Stimulated activated CD4-positive, alpha-beta T cell treated with anti-CD3 and anti-CD28 coated beads, Interleukin-12 subunit alpha, Interleukin-12 subunit beta, amount 100 ng/mL, for 24 hours (primary cell): ENCODE measurements at regions not wholly inside any gene's neighbourhood (a gene's known extent, or its start where the extent isn't known, plus 50 kb on each side); places are given as distances from the start of the nearest gene placed in this dataset.

ENCODE experiments used
- DNase-seq, 2 experiments: peaks; one replicate each; pipeline ENCODE4 v3.0.0-alpha.2; 2020; ENCODE audit warnings: low read depth in 2 of 2

DNA sequence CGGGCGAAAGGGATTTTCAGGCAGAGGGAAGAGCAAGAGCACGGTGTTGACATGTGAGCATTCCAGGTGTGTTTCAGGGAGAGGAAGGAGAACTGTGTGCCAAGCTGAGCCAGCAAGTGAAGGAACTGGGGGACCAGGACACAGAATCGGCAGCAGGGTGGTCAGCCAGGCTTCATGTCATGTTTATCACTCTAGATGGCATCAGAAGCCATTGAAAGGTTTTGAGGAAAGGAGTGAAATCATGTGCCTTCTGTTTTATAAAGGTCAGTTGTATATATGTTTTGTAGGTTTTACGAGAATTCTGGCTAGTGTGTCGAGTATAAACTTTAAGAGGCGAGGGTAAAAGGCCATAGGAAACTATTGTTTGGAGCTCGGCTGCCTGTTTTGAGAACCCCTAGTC is 682.3 kb downstream of the TRIML1 start:
- DNase-seq, result no peak

DNA sequence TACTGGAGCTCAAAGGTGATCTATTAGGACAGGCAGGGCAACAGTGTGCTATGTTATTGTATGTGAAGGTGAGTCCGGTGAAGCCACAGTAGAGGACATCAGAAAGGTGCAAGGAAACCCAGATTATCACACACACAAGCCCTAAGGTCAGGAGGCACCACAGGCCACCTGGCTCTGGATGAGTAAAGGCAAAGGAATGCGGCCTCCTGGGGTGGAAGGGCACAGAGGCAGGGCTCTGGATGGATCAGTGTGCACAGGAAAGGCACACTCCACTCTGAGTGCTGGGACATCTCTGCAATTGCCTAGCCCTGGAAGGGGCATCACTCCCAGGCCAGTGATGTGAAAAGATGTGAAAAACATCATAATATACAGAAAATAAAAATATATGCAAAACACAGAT is 683.5 kb downstream of the TRIML1 start:
- DNase-seq, result no peak

DNA sequence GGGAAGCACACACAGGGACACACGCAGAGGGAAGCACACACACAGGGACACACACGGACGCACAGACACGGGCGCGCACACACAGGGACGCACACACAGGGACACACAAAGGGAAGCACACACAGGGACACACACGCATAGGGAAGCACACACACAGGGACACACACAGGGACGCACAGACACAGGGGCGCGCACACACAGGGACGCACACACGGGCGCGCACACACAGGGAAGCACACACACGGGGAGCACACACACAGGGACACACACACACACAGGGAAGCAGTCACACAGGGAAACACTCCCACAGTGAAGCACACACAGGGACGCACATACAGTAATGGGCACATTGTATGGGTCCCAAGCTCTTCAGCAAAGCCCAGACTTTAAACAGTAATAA is 685.3 kb downstream of the TRIML1 start:
- no peak for DNase-seq

DNA sequence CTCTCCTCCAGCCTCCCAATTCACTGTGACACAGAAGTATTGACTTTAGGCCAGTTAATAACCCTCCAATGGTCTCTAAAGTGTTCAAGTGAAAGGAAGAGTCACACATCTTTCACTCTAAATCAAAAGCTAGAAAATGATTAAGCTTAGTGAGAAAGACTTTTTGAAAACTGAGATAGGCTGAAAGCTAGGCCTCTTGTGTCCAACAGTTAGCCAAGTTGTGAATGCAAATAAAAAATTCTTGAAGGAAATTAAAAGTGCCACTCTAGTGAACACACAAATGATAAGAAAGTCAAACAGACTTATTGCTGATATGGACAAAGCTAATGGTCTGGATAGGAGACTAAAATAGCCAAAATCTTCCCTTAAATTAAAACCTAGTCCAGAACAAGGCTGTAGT is 687.2 kb downstream of the TRIML1 start:
- DNase-seq, result no peak

DNA sequence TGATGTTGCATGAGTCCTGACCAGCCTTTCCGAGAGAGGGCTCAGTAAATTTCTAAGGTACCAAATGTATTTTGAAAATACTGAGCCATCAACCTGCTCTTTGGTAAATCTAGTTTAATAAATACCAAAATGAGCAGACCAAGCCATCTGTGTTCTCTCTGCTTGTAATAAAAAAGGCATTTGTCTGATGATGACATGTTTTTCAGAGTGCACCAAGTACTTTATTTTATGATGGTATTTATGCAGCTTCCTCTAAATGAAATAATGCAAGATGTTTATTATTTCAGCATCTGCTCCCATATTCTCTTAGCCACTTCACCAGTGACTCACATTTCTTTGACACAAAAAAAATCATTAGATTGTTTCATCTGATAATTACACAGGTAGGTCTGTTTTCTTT is 700.5 kb downstream of the TRIML1 start:
- DNase-seq, result no peak

DNA sequence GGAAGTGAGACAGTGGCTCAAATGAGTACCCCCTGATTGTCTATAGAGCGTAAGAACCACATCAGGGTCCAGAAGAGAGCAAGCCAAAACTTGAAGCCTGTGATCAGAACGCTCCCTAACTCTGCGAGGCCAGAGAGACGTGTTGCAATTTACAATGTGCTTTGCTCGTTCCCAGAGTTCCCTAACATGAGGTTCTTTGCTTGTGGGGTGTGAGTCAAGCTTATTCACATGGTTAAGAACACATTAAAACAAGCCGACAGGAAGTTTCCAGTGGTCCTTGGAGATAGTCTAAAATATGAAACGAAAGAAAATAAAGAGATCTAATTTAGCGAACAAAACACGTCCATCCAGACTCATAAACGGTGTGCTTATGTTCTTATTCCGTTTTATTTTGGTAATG is 702.3 kb downstream of the TRIML1 start:
- DNase-seq, result no peak

DNA sequence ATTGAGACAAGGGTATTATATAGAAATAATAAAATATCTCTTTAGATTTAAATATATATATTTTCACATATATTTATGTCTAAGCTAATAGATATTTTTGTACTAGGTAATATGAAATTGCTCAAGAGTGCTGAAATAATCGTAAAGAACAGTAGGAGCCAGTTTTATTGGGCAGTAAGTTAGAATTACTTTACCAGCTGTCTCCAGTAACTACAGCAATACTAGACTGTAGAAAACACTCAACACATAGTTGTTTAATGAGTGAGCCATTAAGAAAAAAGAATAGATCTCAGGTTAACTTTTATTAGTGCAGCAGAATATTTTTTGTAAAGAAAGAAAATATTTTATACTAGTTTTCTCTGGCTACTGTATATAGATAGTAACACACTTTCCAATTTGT is 715.2 kb downstream of the TRIML1 start:
- DNase-seq, result no peak

DNA sequence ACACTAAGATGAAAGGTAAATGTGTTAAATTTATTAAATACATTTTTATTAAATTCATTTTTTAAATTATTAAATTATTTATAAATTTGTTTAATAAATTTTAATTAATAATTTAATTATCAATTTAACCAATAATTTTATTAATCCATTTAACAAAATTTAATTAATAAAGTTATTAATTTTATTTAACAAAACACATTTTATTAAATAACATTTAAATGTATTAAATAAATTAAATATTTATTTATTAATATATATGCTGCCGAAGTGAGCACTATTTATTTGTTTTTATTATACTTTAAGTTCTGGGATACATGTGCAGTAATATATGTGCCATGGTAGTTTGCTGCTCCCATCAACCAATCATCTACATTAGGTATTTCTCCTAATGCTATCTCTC is 719.5 kb downstream of the TRIML1 start:
- no peak for DNase-seq

DNA sequence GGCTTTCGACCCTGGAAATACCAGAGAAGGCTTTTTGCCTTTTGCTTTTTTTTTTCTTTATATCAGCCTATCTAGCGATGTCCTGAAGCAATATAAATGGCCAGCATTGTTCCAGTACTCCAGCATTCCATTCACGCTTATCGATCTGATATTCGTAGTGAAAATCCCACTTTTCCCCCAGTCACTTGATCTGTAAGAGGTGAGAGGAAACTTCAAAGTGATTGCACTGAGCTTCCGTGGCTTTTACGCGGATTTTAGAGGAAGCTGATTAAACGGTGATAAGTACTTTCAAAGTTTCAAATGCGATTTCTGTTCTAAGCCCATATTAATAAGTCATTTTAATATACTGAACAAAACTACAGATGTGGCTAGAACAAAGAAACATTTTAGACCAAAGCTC is 725.5 kb downstream of the TRIML1 start:
- no peak for DNase-seq

DNA sequence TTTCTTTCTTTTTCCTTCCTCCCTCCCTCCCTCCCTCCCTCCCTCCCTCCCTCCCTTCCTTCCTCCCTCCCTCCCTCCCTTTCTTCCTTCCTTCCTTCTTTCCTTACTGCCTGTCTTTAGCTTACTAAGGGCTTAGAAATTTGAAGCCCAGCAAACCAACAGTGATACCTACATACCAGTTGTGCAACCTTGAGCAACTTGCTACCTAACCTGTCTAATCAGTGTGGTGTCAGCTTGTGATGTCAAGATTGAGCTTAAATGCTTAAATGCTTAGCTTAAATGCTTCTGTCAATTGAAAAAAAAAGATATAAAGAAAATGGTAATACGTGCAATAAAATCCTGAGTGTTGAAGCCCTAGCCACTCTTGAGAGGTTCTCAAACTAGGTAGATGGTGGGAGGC is 728.6 kb downstream of the TRIML1 start:
- DNase-seq, result no peak

DNA sequence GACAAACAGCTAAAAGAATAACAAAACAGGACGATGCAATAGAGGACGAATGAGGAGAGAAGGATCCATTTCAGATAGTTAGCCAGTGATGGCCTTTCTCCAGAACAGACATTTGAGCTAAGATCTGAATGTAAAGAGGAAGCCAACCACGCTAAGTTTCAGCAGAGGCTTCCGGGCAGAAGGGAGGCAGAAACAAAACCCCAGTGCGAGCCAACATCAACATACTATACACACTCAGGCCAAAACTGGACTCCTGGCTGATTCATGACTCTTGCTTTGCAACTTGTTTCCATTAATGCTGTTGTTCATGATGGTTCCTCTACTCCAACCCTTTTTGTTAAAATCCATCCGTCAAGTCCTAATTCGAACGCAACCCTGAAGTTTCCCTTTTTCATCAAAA is 730.3 kb downstream of the TRIML1 start:
- no peak for DNase-seq

DNA sequence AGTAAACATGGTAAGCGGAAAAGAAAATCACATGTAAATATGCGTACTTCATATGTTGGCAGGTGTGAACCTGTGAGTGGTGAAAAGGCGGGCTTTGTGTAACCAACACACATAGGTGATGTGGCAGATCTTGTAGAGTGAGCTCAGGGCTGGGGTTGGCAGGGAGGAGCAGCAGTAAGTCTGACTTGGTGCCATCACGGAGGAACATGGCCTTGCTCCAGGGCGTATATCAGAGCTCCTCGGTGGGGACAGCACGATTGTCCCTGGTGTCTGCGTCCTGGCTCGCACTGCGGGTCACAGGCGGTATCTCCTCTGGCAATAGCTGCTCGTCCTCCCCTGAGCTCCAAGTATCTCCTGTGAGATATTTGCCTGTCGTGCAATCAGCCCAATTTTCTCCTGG is 733.6 kb downstream of the TRIML1 start:
- no peak for DNase-seq

DNA sequence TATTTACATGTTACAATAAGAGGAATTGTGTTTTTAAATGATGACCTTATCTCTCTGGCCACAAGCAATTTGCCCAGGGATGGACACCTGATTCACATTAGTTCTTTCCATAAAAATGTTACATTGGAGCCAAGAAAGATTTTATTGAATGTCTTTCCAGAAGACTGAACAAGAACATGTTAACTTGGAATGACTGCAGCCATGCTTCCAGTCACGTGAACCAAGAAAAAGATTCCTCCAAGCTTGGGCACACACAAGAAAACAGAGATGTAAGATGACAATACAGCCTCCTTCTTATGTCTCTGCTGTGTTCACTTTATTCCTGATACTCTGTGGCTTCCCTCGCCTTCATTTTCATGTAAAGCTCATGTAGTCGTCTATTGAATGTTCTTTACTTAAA is 737.6 kb downstream of the TRIML1 start:
- no peak for DNase-seq

DNA sequence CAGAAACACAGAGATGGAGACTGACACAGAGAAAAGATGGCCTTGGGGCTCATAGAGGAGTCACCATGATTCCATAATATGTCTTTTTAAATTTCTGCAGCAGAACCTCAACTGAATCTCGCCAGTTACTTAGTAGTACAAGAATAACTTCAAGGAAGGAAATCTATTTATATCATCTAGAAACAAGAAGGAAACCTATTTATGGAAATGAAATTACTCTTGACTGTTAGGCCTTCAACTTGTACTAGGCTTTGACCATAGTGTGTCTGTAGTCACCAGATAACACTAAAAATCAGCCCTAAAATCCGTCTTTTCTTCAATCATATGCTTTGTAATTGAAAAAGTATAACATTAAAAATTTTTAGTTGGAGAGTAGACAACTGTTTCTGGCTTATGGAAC is 740.4 kb downstream of the TRIML1 start:
- DNase-seq, result no peak

DNA sequence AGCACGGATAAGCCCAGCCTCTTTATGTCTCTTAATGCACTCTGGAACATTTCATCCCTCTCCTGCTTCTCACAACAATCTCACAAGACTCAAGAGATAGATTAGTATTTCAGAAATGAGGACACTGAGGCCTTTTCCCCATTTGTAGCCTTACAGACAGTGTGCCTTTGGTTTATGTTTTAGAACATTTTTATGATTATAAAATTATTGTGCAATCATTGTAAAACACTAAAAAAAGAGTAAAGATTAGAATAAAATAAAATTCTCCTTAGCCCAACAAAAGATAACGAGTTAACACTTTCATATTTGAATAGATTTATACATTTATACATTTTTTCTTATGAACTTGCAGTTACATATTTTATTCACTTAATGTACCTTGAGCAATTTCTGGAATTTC is 748.7 kb downstream of the TRIML1 start:
- no peak for DNase-seq

DNA sequence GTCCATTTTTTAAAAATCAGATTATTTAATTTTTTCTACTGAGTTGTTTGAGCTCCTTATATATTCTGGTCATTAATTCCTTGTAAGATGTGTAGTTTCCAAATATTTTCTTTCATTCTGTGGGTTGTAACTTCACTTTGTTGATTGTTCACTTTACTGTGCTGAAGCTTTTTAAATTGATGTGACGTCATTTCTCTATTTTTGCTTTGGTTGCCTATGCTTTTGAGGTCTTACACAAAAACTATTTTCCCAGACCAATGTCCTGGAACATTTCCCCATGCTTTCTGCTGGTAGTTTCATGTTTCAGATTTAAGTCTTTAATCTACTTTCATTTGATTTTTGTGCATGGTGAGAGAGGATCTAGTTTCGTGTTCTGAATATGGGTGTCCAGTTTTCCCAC is 753.6 kb downstream of the TRIML1 start:
- no peak for DNase-seq

DNA sequence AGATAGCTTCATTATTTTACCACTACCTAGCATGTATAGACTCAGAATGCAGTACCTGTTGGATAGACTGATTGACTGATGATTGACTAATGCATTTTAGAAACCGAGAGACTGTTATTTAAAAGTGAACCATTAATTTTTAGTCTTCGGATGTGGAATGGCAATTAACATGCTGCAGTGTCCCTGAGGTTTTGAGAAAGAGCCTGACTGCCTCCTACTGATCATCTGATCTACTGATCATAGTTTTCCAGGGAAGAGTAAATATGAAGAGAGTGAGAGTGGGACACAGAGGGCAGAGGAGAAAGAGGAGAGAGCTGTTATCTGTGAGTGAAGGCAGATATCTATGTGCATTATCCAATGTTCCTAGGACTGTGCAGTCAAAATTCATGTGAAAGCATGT is 764.7 kb downstream of the TRIML1 start:
- DNase-seq, result no peak

DNA sequence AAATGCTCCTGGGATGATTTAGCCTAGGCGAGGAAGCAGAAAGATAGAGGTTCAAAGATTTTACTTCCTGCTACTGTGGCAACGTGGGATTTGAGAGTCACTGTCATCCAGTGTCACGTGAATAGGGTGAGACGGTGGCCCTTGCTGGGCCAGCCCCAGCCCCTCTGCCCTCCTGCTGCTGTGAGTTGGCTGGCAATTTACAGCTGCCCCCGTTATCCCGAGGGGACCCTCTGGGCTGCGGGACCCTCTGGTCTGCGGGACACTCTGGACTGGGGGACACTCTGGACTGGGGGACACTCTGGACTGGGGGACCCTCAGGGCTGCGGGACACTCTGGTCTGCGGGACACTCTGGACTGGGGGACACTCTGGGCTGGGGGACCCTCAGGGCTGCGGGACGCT is 765.4 kb downstream of the TRIML1 start:
- no peak for DNase-seq

DNA sequence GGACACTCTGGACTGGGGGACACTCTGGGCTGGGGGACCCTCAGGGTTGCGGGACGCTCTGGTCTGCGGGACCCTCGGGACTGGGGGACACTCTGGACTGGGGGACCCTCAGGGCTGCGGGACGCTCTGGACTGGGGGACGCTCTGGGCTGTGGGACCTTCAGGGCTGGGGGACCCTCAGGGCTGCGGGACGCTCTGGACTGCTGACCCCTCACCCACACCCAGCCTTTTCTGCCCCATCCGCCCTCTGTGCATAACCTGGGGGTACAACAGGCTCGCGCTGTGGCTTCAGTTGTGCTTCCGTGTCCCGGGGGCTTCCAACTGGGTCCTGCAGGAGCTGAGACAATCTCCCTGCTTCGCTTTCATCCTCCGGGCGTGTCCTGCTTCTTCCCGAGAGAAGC is 766.0 kb downstream of the TRIML1 start:
- no peak for DNase-seq

DNA sequence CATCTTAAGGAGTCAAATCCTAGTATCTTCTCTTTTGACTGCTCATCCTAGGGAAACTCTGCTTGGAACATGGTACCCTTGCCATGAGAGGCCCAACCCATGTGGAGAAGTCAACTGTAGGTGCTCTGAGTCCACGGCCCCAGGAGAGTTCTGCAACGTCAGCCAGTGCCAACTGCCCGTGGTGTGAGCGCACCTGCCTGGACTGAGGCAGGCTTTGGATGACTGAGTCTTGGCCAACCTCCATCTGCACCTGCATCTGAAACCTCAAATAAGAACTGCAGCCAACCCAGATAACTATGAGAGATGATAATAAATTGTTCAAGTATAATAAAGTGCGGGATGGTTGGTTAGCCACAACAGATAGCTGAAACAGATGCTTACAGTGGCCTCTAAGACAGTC is 772.0 kb downstream of the TRIML1 start:
- DNase-seq, result no peak

DNA sequence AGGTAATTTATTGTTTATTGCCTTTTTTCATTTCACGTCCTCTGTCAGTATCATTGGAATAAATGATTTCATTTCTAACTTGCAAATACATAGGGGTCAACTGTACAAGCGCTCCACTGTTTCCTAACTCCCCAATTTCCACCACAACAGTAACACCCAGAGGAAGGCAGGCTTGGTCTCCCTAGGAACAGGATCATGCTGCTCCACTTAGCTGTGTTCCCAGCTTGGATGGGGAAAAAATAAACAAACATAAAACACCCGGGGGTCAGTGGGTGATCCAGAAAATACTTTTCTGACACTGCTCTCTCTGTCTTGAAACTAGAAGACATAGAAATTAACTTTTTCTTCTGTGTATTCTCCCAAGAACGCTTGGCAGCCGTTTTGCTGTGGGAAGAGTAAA is 772.5 kb downstream of the TRIML1 start:
- no peak for DNase-seq

DNA sequence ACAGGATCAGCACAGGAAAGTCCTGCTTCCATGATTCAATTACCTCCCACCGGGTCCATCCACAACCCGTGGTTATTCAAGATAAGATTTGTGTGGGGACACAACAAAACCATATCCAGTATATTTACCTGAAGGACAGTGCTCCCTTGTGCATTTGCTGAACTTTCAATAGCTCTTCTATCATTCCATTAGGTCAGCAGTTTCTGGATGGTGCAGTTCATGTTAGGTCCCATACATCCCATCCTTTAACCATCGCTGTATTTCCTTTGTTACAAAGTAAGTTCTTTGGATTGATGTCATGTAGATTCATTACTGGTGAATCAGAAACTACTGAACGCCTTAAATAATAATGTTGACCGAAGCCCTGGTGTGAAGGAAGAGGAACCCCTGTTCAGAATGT is 775.9 kb downstream of the TRIML1 start:
- DNase-seq, result no peak

DNA sequence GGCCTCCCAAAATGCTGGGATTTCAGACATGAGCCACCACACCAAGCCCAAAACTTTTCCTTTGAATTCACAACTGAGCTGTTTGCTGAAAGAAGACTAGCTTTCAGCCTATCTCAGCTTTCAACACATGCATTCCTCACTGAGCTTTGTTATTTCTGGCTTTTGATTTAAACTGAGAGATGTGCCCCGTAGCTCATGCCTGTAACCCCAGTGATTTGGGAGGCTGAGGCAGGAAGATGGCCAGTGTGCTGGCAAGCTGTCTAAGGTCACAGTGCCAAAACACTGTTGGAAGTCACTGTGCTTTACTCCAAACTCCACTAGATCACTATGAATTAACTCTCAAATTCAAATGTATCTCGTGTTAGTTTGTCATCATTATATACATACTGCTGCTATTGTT is 779.5 kb downstream of the TRIML1 start:
- DNase-seq, result no peak

DNA sequence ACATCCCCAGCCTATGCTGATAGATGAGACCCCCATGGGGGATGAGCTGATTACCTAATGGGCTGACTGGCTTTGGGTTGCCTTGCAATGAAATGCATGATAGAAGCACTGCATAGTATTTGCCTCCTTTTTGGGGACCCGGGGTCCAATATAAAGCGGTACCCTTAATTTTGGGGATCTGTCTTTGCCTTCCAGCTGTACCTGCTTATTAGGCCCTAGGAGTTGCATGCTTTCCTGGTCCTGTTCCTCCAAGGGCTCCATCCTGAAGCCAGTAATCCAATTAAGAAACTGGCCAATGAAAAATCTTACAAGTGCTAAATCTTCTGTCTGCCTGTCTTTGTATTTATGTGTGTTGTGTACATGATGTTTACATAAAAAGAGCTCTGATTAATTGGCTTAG is 791.6 kb downstream of the TRIML1 start:
- no peak for DNase-seq

DNA sequence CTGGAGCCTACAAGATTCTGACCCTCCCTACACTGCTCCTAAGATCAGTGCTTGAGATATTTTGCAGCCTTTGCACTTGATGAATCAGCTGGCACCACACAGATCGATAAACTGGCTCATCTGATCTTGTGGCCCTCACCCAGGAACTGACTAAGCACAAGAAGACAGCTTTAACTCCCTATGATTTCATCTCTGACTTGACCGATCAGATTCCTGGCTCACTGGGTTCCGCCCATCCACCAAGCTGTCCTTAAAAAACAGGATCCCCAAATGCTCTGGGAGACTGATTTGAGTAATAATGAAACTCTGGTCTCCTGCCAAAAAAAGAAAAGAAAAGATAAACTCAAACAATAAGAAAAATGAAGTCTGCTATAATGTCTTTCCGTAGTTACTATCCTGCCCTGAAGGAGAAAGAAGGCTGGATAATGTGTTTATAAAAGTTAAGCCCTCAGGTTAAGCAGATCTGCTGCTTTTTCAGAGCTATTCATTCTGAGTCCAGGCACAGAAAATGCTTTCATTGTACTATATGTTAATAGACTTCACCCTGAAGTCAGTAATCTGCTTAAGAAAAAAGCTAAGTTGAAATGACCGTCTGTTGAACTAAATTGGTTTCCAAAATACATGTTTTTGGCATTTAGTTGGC is 795.2 kb downstream of the TRIML1 start:
- DNase-seq, result no peak
